ENCODE measurements at regions not wholly inside any gene's neighbourhood (a gene's known extent, or its start where the extent isn't known, plus 50 kb on each side); places are given as distances from the start of the nearest gene placed in this dataset.

GRCh38 chr3:90016555-90016954, 909.1 kb downstream of the EPHA3 start (continued):
- TF ChIP-seq PRDM15 (CRISPR knock-in tag; IDR thresholded peaks at IDR 0.05), result no peak
- TF ChIP-seq, protein P1, sequence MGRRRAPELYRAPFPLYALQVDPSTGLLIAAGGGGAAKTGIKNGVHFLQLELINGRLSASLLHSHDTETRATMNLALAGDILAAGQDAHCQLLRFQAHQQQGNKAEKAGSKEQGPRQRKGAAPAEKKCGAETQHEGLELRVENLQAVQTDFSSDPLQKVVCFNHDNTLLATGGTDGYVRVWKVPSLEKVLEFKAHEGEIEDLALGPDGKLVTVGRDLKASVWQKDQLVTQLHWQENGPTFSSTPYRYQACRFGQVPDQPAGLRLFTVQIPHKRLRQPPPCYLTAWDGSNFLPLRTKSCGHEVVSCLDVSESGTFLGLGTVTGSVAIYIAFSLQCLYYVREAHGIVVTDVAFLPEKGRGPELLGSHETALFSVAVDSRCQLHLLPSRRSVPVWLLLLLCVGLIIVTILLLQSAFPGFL (CRISPR knock-in tag; IDR thresholded peaks at IDR 0.05; ENCODE audit: borderline replicate concordance), result no peak
- no peak for TF ChIP-seq MXD4 (CRISPR knock-in tag; IDR thresholded peaks at IDR 0.05; ENCODE audit: borderline replicate concordance)
- no peak for TF ChIP-seq FOXJ3 (CRISPR knock-in tag; IDR thresholded peaks at IDR 0.05; ENCODE audit: borderline replicate concordance)
- no peak for TF ChIP-seq EMX1 (CRISPR knock-in tag; IDR thresholded peaks at IDR 0.05)
- no peak for TF ChIP-seq ZNF263 (CRISPR knock-in tag; IDR thresholded peaks at IDR 0.05; ENCODE audit: low read depth)
- no peak for TF ChIP-seq CREM (CRISPR knock-in tag; IDR thresholded peaks at IDR 0.05)
- no peak for TF ChIP-seq ARID4B (CRISPR knock-in tag; IDR thresholded peaks at IDR 0.05; ENCODE audit: borderline replicate concordance)

DNA sequence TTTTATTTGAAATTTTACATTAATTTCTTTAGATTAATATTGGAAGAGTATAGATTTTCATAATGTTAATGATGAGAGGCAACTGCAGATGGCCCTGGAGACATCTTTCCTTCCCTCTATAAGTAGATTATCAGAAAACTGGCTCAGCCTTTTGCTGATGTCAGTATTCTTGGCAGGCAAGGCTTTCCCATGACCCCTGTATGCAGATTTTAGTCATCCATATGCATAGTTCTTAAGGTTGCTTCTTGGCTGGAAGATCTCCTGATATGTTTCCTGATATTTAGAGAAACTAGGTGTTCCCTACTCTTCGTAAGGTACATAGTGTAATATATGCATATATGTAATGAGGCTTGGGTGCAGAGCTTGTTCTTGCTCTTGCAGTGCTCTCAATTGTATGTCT, 911.4 kb downstream of the EPHA3 start:
- H3K4me1 Mint-ChIP-seq, result peaks cover 13% of the 10 kb centered on the region
- DNase-seq (ENCODE audit: low spot score), result no peak
- CTCF ChIA-PET, result no interaction called here

More for the DNA sequence above, 911.4 kb downstream of the EPHA3 start:
- POLR2A ChIA-PET, result no interaction called here
- no peak for ATAC-seq
- no peaks in the 10 kb centered on the region for H3K9me3 Mint-ChIP-seq
- no peaks in the 10 kb centered on the region for H3K27me3 Mint-ChIP-seq (ENCODE audit: low read depth)
- H3K27ac Mint-ChIP-seq, result no peak overlapping the region
- TF ChIP-seq SMAD3 (CRISPR knock-in tag; IDR thresholded peaks at IDR 0.05; ENCODE audit: borderline replicate concordance), result no peak
- TF ChIP-seq TCF7 (CRISPR knock-in tag; IDR thresholded peaks at IDR 0.05; ENCODE audit: low read depth), result no peak
- TF ChIP-seq, protein P2, sequence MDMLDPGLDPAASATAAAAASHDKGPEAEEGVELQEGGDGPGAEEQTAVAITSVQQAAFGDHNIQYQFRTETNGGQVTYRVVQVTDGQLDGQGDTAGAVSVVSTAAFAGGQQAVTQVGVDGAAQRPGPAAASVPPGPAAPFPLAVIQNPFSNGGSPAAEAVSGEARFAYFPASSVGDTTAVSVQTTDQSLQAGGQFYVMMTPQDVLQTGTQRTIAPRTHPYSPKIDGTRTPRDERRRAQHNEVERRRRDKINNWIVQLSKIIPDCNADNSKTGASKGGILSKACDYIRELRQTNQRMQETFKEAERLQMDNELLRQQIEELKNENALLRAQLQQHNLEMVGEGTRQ (CRISPR knock-in tag; IDR thresholded peaks at IDR 0.05), result no peak
- TF ChIP-seq FOXK1 (CRISPR knock-in tag; IDR thresholded peaks at IDR 0.05), result no peak
- no peak for TF ChIP-seq GABPB1 (CRISPR knock-in tag; IDR thresholded peaks at IDR 0.05)
- TF ChIP-seq SP1 (CRISPR knock-in tag; conservative IDR thresholded peaks at IDR 0.05), result no peak
- TF ChIP-seq EMX1 (CRISPR knock-in tag; IDR thresholded peaks at IDR 0.05), result no peak
- no peak for TF ChIP-seq ZMAT4 (CRISPR knock-in tag; IDR thresholded peaks at IDR 0.05)
- TF ChIP-seq TEAD4 (CRISPR knock-in tag; IDR thresholded peaks at IDR 0.05), result no peak
- no peak for TF ChIP-seq ZNF219 (CRISPR knock-in tag; IDR thresholded peaks at IDR 0.05; ENCODE audit: borderline replicate concordance)
- no peak for TF ChIP-seq SMAD4 (CRISPR knock-in tag; IDR thresholded peaks at IDR 0.05)
- TF ChIP-seq PRRX2 (CRISPR knock-in tag; IDR thresholded peaks at IDR 0.05), result no peak
- no peak for TF ChIP-seq NR1H2 (CRISPR knock-in tag; IDR thresholded peaks at IDR 0.05)
- no peak for TF ChIP-seq CTCF (IDR thresholded peaks at IDR 0.05)
- H3K36me3 Mint-ChIP-seq, result no peaks in the 10 kb centered on the region
- no peak overlapping the region for H3K4me3 Mint-ChIP-seq

Measured in WTC11 (cell line).